ENCODE measurements at regions not wholly inside any gene's neighbourhood (a gene's known extent, or its start where the extent isn't known, plus 50 kb on each side); places are given as distances from the start of the nearest gene placed in this dataset.

DNA sequence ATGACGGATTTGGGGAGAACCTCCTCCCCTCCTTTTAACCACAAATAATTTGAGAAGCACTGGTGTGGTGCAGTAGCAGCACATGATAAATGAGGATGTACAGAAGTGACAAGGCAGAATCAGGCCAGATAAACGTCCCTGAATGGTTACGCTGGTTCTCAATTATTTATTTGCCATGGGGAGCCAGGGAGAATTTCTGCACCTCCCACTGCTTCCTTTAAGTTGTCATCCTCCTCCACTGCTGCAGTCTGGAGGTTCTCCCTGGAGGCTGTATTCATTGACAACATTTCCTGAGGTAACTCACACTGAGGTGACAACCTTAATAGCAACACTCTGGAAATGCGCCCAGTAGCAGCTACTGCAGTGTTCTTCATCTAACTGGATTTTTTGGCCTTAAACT, 308.9 kb upstream of the SLITRK1 start:
- TF ChIP-seq EZH2 (IDR thresholded peaks at IDR 0.05) (no peak), POLR2AphosphoS5 (IDR thresholded peaks at IDR 0.05; ENCODE audit: borderline replicate concordance, low read depth, low read length) (peak; percentile 60; the same call in 1 of the 2 replicates)
- Histone ChIP-seq H3K36me3 (ENCODE audit: insufficient read depth, low read length) (no peaks in the 10 kb centered on the region), H3K9me3 (ENCODE audit: low read depth, low read length) (no peaks in the 10 kb centered on the region), H3K9ac (ENCODE audit: insufficient read length) (no peak overlapping the region), H3K27ac (no peak overlapping the region), H3K4me3 (no peak overlapping the region)
- DNase-seq (ENCODE audit: low read depth, low spot score): no peak

DNA sequence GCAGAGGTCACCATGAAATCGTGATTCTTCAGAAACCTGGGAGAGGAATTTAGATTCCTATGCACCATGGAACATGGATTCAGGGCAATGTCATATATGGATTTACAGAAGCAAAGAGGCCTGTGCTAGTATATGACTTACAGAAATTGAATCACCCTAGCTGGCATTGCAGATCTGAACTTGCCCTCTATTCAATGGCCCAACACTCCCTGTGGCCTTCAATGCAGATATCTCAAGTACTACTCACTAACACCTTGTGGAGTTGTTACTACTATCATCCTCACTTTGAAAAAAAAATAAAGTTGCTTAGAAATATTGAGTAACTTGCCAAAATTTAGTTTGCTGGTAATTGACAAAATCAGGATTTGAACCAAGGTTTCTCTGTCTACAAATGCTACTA, 305.4 kb upstream of the SLITRK1 start:
- Histone ChIP-seq H3K4me3 (no peak overlapping the region), H3K9ac (ENCODE audit: insufficient read length) (no peak overlapping the region), H3K36me3 (ENCODE audit: insufficient read depth, low read length) (no peaks in the 10 kb centered on the region), H3K27ac (no peak overlapping the region), H3K9me3 (ENCODE audit: low read depth, low read length) (no peaks in the 10 kb centered on the region)
- DNase-seq (ENCODE audit: low read depth, low spot score): no peak
- TF ChIP-seq EZH2 (IDR thresholded peaks at IDR 0.05): no peak
- no peak for TF ChIP-seq FOXP2 (optimal IDR thresholded peaks at IDR 0.05; ENCODE audit: control extremely low read depth, extremely low read length, insufficient read depth)
- no peak for TF ChIP-seq POLR2AphosphoS5 (IDR thresholded peaks at IDR 0.05; ENCODE audit: borderline replicate concordance, low read depth, low read length)

DNA sequence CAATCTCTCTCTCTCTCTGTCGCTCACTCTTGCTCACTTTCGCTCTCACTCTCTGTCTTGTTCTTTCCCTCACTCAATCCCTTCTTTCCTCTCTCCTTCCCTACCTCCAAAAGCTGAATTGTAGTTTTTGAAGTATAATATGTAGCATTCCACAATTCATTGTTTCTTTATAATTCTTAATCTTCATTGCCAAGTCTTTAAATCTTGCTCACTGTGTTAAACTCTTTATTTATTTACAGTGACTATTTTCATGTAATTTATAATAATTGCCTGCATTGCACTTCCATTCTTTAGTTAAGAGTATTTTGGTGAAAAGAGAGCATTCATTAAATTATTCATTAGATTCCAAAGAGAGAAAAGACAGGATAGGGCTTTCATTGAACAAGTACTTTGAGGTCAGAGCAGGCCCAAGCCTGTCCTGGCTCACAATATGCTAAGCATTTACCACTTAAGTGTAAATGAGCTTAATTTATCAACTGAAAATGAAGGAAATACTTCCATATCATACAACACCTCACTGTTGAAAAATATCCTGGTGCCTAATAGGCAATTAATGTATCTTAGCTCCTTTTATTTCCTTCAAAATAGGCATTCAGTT, 257.4 kb upstream of the SLITRK1 start:
- Histone ChIP-seq H3K27ac (no peak overlapping the region), H3K36me3 (ENCODE audit: insufficient read depth, low read length) (no peaks in the 10 kb centered on the region), H3K9me3 (ENCODE audit: low read depth, low read length) (no peaks in the 10 kb centered on the region), H3K9ac (ENCODE audit: insufficient read length) (no peak overlapping the region), H3K4me3 (no peak overlapping the region)
- TF ChIP-seq FOXP2 (optimal IDR thresholded peaks at IDR 0.05; ENCODE audit: control extremely low read depth, extremely low read length, insufficient read depth) (no peak), POLR2AphosphoS5 (IDR thresholded peaks at IDR 0.05; ENCODE audit: borderline replicate concordance, low read depth, low read length) (no peak), EZH2 (IDR thresholded peaks at IDR 0.05) (no peak)
- no peak for DNase-seq (ENCODE audit: low read depth, low spot score)

DNA sequence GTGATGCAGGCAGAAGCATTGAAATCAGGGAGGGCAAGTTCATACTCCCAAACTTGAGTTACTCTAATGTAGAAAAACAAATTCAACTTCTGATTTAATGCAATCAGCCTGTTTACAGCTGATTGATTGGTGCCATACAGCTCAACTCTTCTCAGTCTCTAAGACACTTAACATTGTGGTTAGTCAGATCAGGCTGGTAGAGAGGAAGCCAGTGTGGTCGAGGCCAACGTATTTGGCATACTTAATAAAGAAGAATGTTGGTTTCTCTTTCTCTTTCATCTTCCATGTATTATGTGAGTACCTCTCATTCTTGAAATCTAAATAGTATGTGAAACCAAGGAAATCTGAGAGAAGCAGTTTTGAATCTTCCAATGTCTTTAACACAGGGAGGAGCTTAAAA, 255.0 kb upstream of the SLITRK1 start:
- Histone ChIP-seq H3K27ac (no peak overlapping the region), H3K9ac (ENCODE audit: insufficient read length) (no peak overlapping the region), H3K9me3 (ENCODE audit: low read depth, low read length) (no peaks in the 10 kb centered on the region), H3K4me3 (no peak overlapping the region), H3K36me3 (ENCODE audit: insufficient read depth, low read length) (no peaks in the 10 kb centered on the region)
- no peak for DNase-seq (ENCODE audit: low read depth, low spot score)
- no peak for TF ChIP-seq EZH2 (IDR thresholded peaks at IDR 0.05)
- no peak for TF ChIP-seq FOXP2 (optimal IDR thresholded peaks at IDR 0.05; ENCODE audit: control extremely low read depth, extremely low read length, insufficient read depth)
- TF ChIP-seq POLR2AphosphoS5 (IDR thresholded peaks at IDR 0.05; ENCODE audit: borderline replicate concordance, low read depth, low read length): no peak

DNA sequence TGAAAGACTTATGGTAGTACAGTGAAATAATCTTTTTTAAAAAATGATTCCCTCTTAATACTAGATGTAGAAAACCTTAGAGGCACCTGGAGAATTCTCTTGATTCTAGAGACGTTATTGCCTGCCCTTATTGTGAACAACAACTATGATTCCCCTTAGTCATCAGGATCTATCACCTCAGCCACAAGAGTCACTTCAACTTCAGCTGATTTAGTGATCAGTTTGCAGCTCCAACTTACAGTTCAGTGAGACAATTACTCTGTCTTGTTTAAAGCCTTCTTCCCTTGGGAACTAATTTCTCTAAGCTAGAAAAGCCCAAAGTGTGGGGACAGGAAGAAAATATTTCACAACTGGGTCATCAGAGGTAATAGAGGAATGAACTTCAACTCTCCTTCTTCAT, 254.3 kb upstream of the SLITRK1 start:
- H3K27ac ChIP-seq: no peak overlapping the region
- no peaks in the 10 kb centered on the region for H3K36me3 ChIP-seq (ENCODE audit: insufficient read depth, low read length)
- H3K9ac ChIP-seq (ENCODE audit: insufficient read length): no peak overlapping the region
- no peak overlapping the region for H3K4me3 ChIP-seq
- no peak for DNase-seq (ENCODE audit: low read depth, low spot score)
- TF ChIP-seq POLR2AphosphoS5 (IDR thresholded peaks at IDR 0.05; ENCODE audit: borderline replicate concordance, low read depth, low read length) (no peak), FOXP2 (optimal IDR thresholded peaks at IDR 0.05; ENCODE audit: control extremely low read depth, extremely low read length, insufficient read depth) (no peak), EZH2 (IDR thresholded peaks at IDR 0.05) (no peak)
- no peaks in the 10 kb centered on the region for H3K9me3 ChIP-seq (ENCODE audit: low read depth, low read length)

DNA sequence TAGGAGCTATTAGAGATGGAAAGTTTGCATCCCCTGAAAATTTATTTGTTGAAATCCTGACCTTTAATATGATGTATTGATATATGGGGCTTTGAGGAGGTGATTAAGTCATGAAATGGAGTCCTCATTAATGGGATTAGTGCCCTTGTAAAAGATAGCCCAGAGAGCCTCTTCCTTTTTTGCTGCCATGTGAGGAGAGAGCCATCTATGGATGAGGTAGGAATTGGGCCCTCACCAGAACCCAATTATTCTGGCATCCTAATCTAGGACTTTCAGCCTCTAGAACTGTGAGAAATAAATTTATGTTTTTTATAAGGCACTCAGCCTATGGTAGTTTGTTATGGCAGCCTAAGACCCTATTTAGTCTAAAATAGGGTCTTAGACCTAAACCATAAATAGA, 250.2 kb upstream of the SLITRK1 start:
- Histone ChIP-seq H3K27ac (no peak overlapping the region), H3K36me3 (ENCODE audit: insufficient read depth, low read length) (no peaks in the 10 kb centered on the region)

DNA sequence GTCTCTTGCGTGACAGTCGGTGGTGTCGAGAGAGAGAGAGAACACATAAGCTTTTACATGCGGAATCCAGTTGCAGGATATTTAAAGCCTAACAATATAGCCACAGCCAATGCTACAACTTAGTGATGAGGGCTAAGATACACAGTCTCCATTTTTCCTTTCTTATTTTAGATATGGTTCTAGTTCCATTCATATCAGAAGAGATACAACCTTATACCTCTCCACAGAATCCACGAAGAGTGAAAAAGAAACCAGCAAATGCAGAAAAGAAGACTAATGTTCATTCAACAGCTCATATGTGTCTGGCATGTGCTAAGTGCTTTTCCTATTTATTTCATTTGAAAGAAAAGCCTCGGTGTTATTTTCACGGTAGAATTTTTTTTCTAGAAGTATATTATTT, 249.0 kb upstream of the SLITRK1 start:
- DNase-seq (ENCODE audit: low read depth, low spot score): no peak
- H3K27ac ChIP-seq: no peak overlapping the region
- TF ChIP-seq FOXP2 (optimal IDR thresholded peaks at IDR 0.05; ENCODE audit: control extremely low read depth, extremely low read length, insufficient read depth) (no peak), EZH2 (IDR thresholded peaks at IDR 0.05) (no peak), POLR2AphosphoS5 (IDR thresholded peaks at IDR 0.05; ENCODE audit: borderline replicate concordance, low read depth, low read length) (no peak)
- no peak overlapping the region for H3K9ac ChIP-seq (ENCODE audit: insufficient read length)
- no peaks in the 10 kb centered on the region for H3K36me3 ChIP-seq (ENCODE audit: insufficient read depth, low read length)
- H3K4me3 ChIP-seq: no peak overlapping the region
- no peaks in the 10 kb centered on the region for H3K9me3 ChIP-seq (ENCODE audit: low read depth, low read length)

More for the DNA sequence above, 250.2 kb upstream of the SLITRK1 start:
- no peak for DNase-seq (ENCODE audit: low read depth, low spot score)
- H3K9ac ChIP-seq (ENCODE audit: insufficient read length): no peak overlapping the region
- TF ChIP-seq FOXP2 (optimal IDR thresholded peaks at IDR 0.05; ENCODE audit: control extremely low read depth, extremely low read length, insufficient read depth) (no peak), EZH2 (IDR thresholded peaks at IDR 0.05) (no peak), POLR2AphosphoS5 (IDR thresholded peaks at IDR 0.05; ENCODE audit: borderline replicate concordance, low read depth, low read length) (no peak)
- no peaks in the 10 kb centered on the region for H3K9me3 ChIP-seq (ENCODE audit: low read depth, low read length)
- H3K4me3 ChIP-seq: no peak overlapping the region

DNA sequence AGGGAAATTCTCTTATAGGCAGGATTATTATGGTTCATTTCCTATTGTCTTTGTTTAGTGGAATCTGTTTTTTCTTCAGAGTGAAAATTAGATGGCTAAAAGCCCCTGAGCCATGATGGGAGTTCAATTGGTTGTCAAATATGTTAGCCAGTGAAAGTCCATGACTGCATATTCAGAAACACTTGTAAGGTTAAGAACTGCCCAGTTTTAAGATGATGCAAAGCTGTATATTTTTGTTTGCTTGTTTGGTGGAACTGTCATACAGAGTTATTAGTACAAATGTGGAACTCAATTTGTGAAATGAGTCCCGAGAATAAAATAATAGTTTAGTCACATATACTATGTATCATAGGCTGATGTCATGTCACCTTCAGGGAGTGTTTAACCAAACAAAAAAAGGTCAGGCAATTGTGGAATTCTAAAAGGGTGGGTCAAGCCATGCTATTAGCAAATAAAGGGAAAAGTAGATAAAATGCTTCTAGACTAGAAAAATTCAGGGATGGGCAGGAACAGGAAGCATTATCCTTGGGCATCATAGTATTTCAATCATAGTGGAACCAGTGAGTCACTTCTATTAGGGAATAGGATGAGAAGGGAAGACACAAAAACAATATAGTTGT, 248.3 kb upstream of the SLITRK1 start:
- DNase-seq (ENCODE audit: low read depth, low spot score): no peak
- TF ChIP-seq POLR2AphosphoS5 (IDR thresholded peaks at IDR 0.05; ENCODE audit: borderline replicate concordance, low read depth, low read length): no peak
- no peak for TF ChIP-seq FOXP2 (optimal IDR thresholded peaks at IDR 0.05; ENCODE audit: control extremely low read depth, extremely low read length, insufficient read depth)
- TF ChIP-seq EZH2 (IDR thresholded peaks at IDR 0.05): no peak
- no peaks in the 10 kb centered on the region for H3K36me3 ChIP-seq (ENCODE audit: insufficient read depth, low read length)
- no peaks in the 10 kb centered on the region for H3K9me3 ChIP-seq (ENCODE audit: low read depth, low read length)
- no peak overlapping the region for H3K4me3 ChIP-seq
- H3K27ac ChIP-seq: no peak overlapping the region
- H3K9ac ChIP-seq (ENCODE audit: insufficient read length): no peak overlapping the region

DNA sequence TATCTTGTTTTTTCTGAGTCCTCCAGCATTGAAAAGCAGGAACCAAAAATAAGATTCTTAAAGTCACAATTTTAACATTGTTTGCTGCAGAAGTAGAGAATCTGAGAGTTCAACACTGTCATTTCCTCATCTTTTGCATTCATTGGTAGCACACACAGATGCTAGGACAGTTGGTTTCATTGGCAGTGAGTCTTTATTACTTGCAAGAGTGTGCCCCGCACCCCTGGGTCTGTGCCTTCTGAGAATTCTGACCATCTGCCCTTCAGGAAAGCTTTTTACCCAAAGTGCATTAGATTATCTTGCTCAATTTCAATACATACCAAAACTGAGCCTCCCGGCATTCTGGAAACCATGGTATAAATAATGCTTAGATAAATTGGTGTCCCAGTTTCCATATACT, 247.7 kb upstream of the SLITRK1 start:
- TF ChIP-seq FOXP2 (optimal IDR thresholded peaks at IDR 0.05; ENCODE audit: control extremely low read depth, extremely low read length, insufficient read depth) (no peak), POLR2AphosphoS5 (IDR thresholded peaks at IDR 0.05; ENCODE audit: borderline replicate concordance, low read depth, low read length) (no peak), EZH2 (IDR thresholded peaks at IDR 0.05) (no peak)
- H3K9ac ChIP-seq (ENCODE audit: insufficient read length): no peak overlapping the region
- H3K9me3 ChIP-seq (ENCODE audit: low read depth, low read length): no peaks in the 10 kb centered on the region
- no peak for DNase-seq (ENCODE audit: low read depth, low spot score)
- no peak overlapping the region for H3K27ac ChIP-seq
- H3K4me3 ChIP-seq: no peak overlapping the region
- no peaks in the 10 kb centered on the region for H3K36me3 ChIP-seq (ENCODE audit: insufficient read depth, low read length)
